ENCODE measurements at regions not wholly inside any gene's neighbourhood (a gene's known extent, or its start where the extent isn't known, plus 50 kb on each side); places are given as distances from the start of the nearest gene placed in this dataset.

DNA sequence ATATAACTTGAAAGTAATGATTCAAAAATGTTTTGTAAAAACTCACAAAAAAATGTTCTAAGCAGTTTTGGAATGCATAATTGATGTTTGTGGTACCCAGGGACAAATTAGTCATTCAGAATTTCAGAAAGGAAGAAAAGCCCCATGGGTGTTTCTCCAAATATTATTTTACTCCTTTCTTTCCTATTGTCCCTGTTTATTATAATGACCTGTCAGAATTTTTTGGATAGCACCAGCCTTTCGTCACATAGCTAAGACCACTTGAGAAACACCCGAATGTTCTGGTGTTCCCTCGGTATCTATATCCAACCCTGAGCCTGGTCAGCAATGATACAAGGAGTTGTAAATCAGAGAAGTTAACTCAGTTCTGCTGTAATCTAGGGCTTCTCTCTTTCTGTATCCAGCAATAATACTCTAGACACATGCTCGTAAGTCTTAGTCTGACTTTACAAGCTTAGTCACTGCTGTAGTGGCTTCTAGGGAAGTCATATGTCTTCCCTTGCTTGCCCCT is 64.8 kb upstream of the MEOX2 start:
- no peak for DNase-seq (ENCODE audit: low read depth)

DNA sequence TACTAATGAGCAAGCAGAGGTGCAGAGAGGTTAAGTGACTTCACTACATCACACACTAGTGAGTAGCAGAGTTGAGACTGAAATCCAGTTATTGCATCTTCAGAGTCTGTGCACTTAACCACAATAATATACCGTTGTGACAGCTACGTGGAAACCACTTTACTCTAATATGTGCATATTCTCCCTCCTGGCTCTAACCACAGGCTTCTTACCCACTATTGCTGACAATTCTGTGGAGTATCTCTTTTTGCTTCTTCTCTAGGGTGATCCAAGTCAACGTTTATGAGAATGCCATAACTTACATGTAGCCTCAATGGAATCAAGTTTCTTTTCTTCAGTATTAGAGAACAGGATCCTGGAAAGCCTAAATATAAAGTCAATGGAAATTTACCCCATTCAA is 64.2 kb upstream of the MEOX2 start:
- no peak for DNase-seq (ENCODE audit: low read depth)

DNA sequence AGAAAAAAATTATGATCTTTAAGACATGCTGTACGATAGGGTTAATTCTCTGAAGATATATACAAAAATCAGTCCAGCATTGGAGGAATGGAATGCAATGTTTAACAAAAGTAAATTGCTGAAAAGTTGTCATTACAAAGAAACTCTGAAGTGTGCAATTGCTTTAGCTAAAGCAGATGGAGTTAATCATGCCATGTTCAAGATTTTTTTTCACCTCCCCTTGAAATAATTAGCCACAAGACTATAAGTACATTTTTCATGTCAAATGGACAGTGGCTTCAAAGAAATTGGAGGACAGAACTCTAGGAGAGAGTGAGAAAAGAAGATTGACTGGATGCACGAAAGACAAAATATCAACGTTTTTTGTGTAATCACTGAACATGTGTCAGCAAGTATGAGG is 63.1 kb upstream of the MEOX2 start:
- DNase-seq (ENCODE audit: low read depth), result no peak

DNA sequence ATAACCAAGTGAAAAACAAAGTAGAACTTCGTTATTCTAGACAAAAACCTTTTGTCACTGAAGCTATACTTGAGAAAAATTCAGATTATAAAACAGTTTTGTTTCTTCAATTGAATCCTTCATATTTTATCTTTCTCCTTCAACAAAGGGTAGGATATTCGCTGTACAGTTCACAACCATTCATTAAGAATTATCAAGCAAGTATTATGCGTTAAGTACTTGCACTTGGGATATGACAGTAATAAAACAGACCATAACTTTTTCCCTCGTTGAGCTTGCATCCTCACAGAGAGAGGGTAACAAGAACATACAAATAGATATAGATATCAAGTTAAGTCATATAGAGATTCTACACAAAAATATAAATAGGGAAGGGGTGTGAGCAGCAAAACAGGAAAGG is 61.2 kb upstream of the MEOX2 start:
- DNase-seq (ENCODE audit: low read depth), result no peak

DNA sequence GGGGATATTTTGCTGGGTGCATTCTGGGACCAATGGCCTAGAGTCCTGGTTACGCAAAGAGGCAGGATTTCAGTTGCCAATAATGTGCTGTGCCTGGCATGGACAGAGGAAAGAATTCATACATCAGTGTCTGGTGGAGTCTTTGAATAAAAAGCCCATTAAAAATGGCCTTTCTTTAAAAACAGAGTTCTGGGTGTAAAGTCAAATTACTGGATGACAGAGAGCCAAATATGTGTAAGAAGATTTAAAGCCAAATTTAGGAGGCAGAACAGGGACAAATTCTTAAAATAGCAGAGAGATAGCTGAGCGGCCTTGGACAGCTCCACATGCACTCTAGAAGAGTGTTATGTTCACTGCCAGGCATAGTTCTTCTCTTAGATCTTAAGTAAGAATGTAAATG is 60.8 kb upstream of the MEOX2 start:
- DNase-seq (ENCODE audit: low read depth), result no peak

DNA sequence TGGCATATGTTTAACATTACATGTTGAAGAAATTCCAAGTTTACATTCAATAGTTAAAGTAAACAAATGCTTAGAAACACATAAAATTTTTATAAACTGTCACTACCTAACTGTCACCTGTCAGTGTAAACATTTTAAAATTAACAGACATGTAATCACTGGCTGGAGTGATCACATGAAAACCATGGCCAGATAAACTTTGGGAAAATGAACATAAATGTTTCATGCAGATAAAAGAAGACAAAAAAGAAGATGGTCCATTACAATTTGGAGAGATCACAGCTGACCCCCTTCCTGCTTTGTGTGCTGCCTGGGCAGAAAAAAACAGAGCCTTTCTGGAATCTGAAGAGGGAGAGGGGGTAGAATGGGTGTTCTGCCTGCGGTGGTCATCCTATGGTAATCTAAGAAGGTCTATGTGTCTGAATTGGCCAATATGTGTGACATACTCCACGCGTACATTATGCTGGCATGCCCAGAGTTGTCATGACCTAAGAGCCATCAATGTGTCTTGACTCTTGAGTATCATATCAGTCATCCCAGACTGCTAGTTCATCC is 57.5 kb upstream of the MEOX2 start:
- no peak for DNase-seq (ENCODE audit: low read depth)

DNA sequence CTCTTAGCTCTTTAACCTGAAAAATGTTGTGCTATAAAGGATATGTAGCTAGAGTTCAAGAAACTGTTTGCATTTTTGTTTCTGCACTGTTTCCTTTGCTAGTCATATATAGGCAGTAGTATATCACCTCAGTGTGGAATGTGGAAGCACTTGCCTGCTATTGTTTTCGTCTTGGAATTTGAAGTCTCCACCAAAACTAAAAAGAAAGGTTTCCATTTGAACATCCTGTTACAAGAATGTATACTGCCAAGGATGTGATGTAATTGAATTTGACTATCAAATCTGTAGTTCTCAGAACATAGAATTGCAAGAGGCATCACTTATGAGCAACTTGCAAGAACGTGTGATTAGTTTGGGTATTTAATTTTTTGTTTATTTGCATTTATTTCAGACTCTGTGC is 51.1 kb upstream of the MEOX2 start:
- no peak for DNase-seq (ENCODE audit: low read depth)
